SHP77 treated with DMSO at 0.1 percent for 48 hours (cell line): ENCODE measurements at regions not wholly inside any gene's neighbourhood (a gene's known extent, or its start where the extent isn't known, plus 50 kb on each side); places are given as distances from the start of the nearest gene placed in this dataset.

Experiments
- DNase-seq: peaks from one replicate; lab custom pipeline; 2025; lab: John Stamatoyannopoulos, UW

DNA sequence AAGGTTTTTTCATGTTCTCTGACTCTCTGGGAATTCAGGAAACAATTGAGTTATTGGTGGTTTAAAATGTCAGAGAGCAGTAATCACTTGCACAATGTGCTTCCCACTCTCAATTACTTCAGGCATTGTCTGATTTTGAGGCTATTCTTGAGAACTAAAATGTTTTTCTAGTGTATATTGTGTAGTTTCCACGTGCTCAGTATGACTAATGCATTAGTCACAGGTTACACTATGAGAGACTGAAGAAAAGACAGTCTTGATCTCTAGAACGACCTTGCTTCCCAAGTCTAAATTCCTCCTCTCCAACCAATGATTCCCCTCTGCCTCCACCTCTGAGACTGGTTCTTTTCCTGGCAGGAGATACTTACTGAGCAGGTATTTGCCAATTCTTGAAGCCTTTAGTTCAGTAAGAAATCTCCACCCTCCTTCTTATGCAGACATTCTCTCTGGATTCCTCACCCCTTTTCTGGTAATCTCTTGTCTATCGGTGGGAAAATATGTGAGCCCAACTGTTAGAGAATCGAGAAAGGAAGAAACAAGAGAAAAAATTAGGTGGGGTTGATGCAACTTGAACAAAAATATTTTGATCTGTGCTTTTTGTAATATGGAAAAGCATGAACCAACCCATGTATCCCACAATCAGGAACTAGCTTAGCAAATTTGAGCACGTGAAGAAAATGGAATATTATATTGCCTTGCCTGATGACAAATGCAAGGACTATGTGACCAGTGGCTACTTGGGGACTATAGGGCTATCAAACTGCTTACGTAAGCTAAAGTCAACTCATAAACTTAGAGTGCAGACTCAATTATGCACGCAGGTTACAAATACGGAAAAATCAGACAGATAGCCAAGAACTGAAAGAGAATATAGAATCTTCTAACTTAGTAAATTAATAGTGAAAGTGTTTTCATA, 61.1 kb upstream of the SLC22A16 start:
- DNase-seq: no peak

DNA sequence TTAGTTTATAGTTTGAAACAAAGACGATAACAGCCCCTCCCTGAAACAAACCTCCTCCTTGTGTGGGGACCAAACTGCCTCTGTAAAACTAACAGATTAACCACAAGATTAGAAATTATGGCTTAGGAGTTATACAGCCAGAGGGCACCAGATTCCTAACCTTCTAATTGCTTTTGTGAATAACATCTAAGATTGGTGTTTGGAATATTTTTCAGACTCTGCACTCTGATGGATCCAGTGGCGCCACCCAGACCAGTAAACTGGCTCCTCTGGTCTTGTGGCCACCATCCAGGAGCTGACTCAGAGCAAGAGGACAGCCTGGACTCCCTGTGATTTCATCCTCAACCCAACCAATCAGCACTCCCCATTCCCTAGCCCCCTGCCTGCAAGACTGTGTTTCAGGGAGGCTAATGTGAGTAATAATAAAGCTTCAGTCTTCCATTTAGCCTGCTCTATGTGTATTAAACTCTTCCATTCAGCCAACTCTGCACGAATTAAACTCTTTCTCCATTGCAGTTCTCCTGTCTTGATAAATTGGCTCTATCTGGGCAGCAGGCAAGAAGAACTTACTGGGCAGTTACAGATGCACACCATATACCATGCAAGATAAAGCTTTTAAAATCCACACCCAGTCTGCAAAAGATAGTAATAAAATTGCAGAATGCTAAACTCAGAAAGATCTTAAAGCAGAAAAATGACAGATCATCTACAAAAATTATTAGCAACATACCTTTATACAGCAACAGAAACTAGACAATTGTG, 58.5 kb upstream of the SLC22A16 start:
- no peak for DNase-seq

DNA sequence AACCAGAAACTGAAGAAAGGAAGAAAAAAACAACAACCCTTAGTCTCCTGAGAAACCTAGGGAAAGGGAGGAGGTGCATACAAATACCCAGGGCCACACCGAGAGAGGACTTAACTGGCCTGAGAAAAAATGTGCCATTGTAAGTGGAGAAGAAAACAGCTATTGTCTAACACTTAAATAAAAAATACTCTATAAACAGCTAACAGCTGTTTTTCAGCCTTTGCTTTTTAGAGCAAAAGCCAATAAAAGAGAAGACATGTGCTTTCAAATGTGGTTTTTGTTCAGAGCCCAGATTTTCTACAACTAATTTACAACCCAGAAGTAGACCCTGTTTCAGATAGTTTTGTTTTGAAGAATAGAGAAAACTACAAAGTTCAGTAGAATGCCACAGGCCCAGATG, 56.0 kb upstream of the SLC22A16 start:
- no peak for DNase-seq

DNA sequence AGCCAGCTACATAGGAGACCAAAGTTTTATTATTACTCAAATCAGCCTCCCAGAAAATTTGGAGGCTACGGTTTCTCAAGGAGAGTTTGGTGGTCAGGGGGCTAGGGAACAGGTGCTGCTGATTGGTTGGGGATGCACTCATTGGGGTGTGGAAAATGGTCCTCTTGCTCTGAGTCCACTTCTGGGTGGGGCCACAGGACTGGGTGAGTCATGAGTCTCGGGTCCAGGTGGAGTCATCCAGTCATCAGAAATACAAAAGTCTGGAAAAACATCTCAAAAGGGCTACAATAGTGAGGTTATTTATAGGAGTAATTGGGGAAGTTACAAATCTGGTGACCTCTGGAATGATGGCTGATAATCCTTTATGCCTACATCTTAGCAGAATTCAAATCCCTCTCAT, 54.3 kb upstream of the SLC22A16 start:
- DNase-seq: no peak

DNA sequence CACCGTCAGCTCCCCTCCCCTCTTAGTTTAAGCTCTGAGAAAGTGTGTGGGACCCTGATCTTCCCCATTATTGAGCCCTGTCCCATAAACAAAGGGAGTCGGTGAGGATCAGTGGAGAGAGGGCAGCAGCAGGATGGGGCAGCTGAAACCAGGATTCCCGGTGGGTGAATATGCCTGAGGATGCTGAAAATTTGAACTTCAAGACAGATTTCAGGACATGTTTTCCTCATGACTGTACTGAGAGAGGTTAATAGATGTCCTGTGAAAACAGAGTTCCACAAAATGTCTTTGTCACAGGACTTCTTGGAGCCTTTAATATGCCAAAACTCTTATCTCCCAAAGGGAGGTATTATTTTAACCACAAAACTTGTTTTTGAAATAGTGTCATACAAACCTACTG, 53.5 kb upstream of the SLC22A16 start:
- no peak for DNase-seq

DNA sequence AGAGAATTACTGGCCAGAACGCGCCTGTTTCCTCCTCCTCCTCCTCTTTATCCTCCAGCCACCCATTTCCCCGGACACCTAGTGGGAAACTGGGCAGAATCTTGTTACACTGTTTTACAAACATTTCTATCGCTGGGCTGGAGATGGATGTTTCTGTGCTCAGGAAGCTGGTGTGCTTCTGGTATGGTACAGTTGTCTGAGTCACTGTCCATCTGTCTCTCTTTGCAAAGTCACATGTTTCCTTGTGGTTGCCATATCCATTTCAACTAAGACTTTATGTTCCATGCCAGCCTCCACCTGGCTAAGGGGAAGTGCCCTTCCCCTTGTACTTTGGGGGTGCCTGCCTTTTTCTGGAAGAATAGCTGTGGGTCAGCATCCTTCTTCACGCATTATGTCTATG, 52.9 kb upstream of the SLC22A16 start:
- no peak for DNase-seq

DNA sequence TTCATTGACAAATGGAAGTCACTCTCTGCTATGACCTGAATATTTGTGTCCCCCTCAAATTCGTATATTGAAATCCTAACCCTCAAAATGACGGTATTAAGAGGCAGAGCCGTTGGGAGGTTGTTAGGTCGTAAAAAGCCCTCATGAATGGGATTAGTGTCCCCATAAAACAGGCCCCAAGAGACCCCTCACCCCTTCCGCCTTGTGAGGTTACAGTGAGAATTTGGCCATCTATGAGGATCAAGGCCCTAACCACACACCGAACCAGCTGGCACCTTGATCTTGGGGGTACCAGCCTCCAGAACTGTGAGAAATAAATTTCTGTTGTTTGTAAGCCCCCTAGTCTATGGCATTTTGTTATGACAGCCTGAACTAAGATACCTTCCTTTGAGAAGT, 52.5 kb upstream of the SLC22A16 start:
- DNase-seq: no peak

DNA sequence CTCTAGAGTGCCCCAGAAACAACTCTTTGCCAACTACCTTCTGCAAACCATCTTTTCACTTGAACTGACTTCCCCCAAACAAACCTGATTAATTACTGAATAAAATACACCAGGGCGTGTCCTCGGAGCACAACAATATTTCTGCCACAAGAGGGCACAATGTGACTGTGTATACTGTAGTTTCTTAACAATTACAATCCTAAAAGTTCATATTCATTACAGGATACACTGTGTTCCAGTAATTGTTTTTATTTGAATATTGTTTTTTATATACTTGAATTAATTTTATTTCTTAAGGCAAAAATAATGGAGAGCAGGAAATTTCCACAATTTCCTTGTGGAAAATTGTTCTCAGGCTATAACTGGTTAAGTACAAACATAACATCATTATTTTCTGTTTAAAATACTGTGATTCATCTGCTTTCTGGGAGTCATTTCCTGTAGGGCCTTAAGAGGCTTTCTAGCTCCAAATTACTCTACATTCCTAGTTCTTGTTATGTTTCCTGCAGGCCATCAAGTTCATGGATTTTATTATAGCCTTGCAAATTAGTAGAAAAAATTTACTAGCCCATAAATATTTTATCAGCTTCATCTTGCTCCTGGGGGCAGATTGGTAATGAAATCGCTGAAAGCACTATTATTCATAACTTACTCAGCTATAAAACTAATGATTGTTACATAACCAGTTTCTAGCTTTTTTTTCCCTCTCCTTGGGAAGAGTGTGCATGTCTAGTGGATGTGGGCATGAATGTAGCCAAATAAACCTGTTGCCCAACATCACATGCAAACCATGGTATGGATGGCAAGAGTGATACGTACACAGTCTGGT, 51.9 kb upstream of the SLC22A16 start:
- DNase-seq: peak; percentile 26

DNA sequence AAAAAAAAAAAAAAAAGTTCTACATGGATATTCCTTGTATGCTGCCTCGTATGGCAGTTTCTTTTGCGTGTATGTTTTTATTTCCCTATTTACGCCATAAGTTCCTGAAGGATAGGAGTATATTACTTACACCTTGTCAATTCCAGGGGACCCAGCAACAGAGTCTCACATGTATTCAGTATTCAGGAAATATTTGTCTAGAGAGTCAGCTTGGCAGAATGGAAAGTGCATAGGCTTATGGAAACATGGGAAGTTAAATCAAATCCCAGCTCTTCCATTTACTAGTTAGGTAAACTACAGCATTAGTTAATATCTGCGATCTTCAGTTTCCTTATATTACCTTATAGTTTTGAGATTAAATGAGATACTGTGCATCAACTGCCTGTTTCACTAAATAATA, 51.1 kb upstream of the SLC22A16 start:
- DNase-seq: no peak

DNA sequence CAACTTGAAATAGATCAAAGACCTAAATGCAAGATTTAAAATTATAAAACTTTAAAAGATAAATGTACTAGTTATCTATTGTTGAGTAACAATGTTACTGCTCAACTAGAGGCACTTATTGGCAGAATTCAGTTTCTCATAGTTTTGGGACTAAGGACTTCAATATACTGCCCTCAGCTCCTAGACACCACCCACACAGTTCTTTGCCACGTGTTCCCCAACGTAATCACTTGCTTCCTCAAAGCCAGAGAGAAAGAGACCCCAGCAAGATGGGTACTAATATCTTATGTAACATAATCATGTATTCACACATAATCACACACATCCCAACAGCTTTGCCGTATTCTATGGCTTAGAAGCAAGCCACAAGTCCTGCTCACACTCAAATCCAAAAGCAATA, 50.3 kb upstream of the SLC22A16 start:
- DNase-seq: no peak
